Upper lobe of left lung (tissue), 4 donors: ENCODE measurements at regions not wholly inside any gene's neighbourhood (a gene's known extent, or its start where the extent isn't known, plus 50 kb on each side); places are given as distances from the start of the nearest gene placed in this dataset.

Source experiments
- POLR2A ChIP-seq, 4 donors: fragments of 450-650 bp; IDR thresholded peaks; one replicate each; pipeline ENCODE4 v1.5.1; 2016 to 2017; ENCODE audit warnings: antibody characterized with exemption in 4 of 4, mild to moderate bottlenecking in 2 of 4
- POLR2AphosphoS5 ChIP-seq, 2 donors: sonication (generic); formaldehyde crosslinking; IDR thresholded peaks; one replicate each; pipeline ENCODE4 v1.5.1; 2017; ENCODE audit warnings: antibody characterized with exemption in 2 of 2

DNA sequence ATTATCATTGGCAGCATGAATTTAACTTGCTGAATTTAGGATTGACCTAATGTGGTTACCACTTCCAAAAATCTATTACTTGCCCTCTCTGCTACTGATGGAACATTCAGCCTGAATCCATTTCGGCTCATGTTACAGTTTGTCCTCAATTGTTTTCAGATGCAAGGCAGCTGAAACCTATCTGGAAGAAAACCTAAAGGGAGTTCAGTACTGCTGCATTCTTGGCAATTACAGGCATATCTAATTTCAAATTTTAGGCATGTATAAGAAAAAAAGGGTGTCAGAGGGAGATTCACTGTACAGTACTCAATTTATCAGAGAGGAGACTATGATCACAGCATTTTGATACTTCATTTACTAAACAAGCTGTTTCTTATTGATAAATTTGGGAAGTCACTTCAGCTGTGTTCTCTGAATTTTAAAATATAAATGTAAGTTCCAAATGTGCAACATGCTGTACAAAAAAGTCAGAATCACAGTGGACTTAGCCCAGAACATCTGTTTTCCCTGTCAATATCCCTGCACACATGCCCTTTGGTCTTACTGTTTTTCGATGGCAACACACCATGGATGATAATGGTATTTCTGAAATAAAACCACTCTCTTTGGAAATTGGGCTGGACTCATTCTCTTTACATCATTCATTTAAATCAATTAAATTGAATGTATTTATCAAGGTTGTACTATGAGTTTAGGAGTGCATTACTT lies 651.6 kb upstream of the ADGRL4 start:
- TF ChIP-seq POLR2A (IDR thresholded peaks at IDR 0.05) (no peak), POLR2AphosphoS5 (IDR thresholded peaks at IDR 0.05) (no peak)
